ENCODE measurements at regions not wholly inside any gene's neighbourhood (a gene's known extent, or its start where the extent isn't known, plus 50 kb on each side); places are given as distances from the start of the nearest gene placed in this dataset.

GRCh38 chr9:81239388-81239787, 450.0 kb downstream of the TLE1 start:
- DNase-seq (ENCODE audit: low spot score), result no peak
- no peak overlapping the region for H3K14ac ChIP-seq (ENCODE audit: low read length)
- H3K27ac ChIP-seq (replicated peaks; ENCODE audit: low read length), result no peak overlapping the region
- no peak overlapping the region for H3K23ac ChIP-seq (ENCODE audit: low read depth, low read length, poor library complexity)
- peaks cover 0 to 2% of the 10 kb centered on the region in 2 donors for H3K4me1 ChIP-seq (ENCODE audit: control insufficient read depth in 2 of 2, insufficient read depth in 1 of 2, low read depth in 1 of 2, low read length in 2 of 2)
- H4K91ac ChIP-seq (ENCODE audit: low read depth, low read length, poor library complexity), result no peak overlapping the region
- no peak overlapping the region for H3K4me3 ChIP-seq (ENCODE audit: low read length in 2 of 2)
- H3K27me3 ChIP-seq (ENCODE audit: control insufficient read depth in 3 of 3, insufficient read depth in 3 of 3, low read depth in 1 of 3, low read length in 3 of 3), result no peaks in the 10 kb centered on the region
- no peak overlapping the region for H3K4ac ChIP-seq (ENCODE audit: low read length)
- H4K8ac ChIP-seq (ENCODE audit: low read depth, low read length), result no peak overlapping the region
- no peak overlapping the region for H2BK120ac ChIP-seq (ENCODE audit: low read depth, low read length)
- H3K9me3 ChIP-seq (replicated peaks in 1 of 2; ENCODE audit: control insufficient read depth in 2 of 2, insufficient read depth in 1 of 2, low read depth in 1 of 2, low read length in 2 of 2), result no peaks in the 10 kb centered on the region
- no peaks in the 10 kb centered on the region for H3K79me1 ChIP-seq (ENCODE audit: low read depth, low read length)
- H2AK5ac ChIP-seq (ENCODE audit: low read depth, low read length), result no peak overlapping the region
- no peaks in the 10 kb centered on the region for H3K36me3 ChIP-seq (replicated peaks in 1 of 2; ENCODE audit: control insufficient read depth in 2 of 2, insufficient read depth in 2 of 2, low read length in 2 of 2)
- no peak overlapping the region for H2BK12ac ChIP-seq (ENCODE audit: low read length)
- no peak overlapping the region for H2BK15ac ChIP-seq (ENCODE audit: low read length)
- H2AFZ ChIP-seq (ENCODE audit: low read length), result no peak overlapping the region
- no peak overlapping the region for H2BK5ac ChIP-seq (ENCODE audit: low read length)
- no peak overlapping the region for H3K18ac ChIP-seq (ENCODE audit: low read length)
- H3K4me2 ChIP-seq (ENCODE audit: insufficient read depth, low read length, poor library complexity, severe bottlenecking), result no peak overlapping the region
- H3K9ac ChIP-seq (ENCODE audit: low read depth, low read length, poor library complexity), result no peak overlapping the region

- Histone ChIP-seq H3K4me2 (ENCODE audit: insufficient read depth, low read length, poor library complexity, severe bottlenecking) (no peak overlapping the region), H3K27me3 (ENCODE audit: control insufficient read depth in 3 of 3, insufficient read depth in 3 of 3, low read depth in 1 of 3, low read length in 3 of 3) (no peaks in the 10 kb centered on the region), H2AK5ac (ENCODE audit: low read depth, low read length) (no peak overlapping the region), H3K36me3 (replicated peaks in 1 of 2; ENCODE audit: control insufficient read depth in 2 of 2, insufficient read depth in 2 of 2, low read length in 2 of 2) (no peaks in the 10 kb centered on the region), H3K27ac (replicated peaks; ENCODE audit: low read length) (no peak overlapping the region), H3K18ac (ENCODE audit: low read length) (no peak overlapping the region), H3K4me3 (ENCODE audit: low read length in 2 of 2) (no peak overlapping the region), H2BK12ac (ENCODE audit: low read length) (no peak overlapping the region), H2BK5ac (ENCODE audit: low read length) (no peak overlapping the region), H3K23ac (ENCODE audit: low read depth, low read length, poor library complexity) (no peak overlapping the region), H3K79me1 (ENCODE audit: low read depth, low read length) (no peaks in the 10 kb centered on the region), H3K9me3 (replicated peaks in 1 of 2; ENCODE audit: control insufficient read depth in 2 of 2, insufficient read depth in 1 of 2, low read depth in 1 of 2, low read length in 2 of 2) (no peaks in the 10 kb centered on the region), H3K4ac (ENCODE audit: low read length) (no peak overlapping the region), H2AFZ (ENCODE audit: low read length) (no peak overlapping the region), H4K91ac (ENCODE audit: low read depth, low read length, poor library complexity) (no peak overlapping the region), H2BK120ac (ENCODE audit: low read depth, low read length) (no peak overlapping the region), H3K14ac (ENCODE audit: low read length) (no peak overlapping the region), H4K8ac (ENCODE audit: low read depth, low read length) (no peak overlapping the region), H3K4me1 (ENCODE audit: control insufficient read depth in 2 of 2, insufficient read depth in 1 of 2, low read depth in 1 of 2, low read length in 2 of 2) (peaks cover 0 to 2% of the 10 kb centered on the region in 2 donors), H2BK15ac (ENCODE audit: low read length) (no peak overlapping the region), H3K9ac (ENCODE audit: low read depth, low read length, poor library complexity) (no peak overlapping the region)
- WGBS, 2 donors (ENCODE audit: extremely low coverage in 2 of 2, insufficient read length in 2 of 2, insufficient replicate concordance in 1 of 2), result no CpG with 5 or more reads among the region's 3 CpGs
- DNase-seq (ENCODE audit: low spot score), result no peak
These were observed 451.6 kb downstream of the TLE1 start for GRCh38 chr9:81237565-81238231.

DNA sequence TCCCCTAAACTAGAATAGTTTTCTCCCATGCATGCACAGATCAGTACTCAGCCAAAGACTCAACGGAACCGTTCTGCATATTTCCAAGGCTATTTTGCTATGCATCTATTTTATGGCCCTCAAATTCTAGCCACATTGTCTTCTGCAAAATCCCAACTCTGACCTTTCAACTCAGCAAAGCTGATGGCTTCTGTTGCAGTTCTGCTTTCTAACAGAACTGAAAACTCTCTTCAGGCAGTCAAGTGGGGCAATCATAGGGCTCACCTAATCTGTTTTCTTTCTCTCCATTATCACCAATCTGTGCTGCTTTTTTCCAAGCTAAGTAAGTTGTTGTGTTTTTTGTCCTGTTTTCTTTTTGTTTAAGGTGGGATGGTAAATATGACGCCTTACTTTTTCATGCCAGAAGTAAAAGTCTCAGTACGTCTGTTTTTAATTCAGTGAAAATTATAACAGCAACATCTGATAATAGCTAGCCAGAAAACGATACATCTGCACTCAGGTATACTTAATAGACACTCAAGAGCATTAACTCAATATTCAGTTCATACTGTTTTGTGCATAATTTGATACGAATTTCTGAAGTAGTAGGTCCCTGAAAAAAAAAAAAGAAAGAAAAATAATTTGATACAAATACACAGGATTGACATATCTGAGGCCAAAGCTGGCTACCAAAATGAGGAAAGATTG, 454.3 kb downstream of the TLE1 start:
- no peak overlapping the region for H2AK5ac ChIP-seq (ENCODE audit: low read depth, low read length)
- H3K14ac ChIP-seq (ENCODE audit: low read length), result no peak overlapping the region
- no peak overlapping the region for H4K8ac ChIP-seq (ENCODE audit: low read depth, low read length)
- no peaks in the 10 kb centered on the region for H3K27me3 ChIP-seq (ENCODE audit: control insufficient read depth in 3 of 3, insufficient read depth in 3 of 3, low read depth in 1 of 3, low read length in 3 of 3)
- no peak overlapping the region for H3K27ac ChIP-seq (replicated peaks; ENCODE audit: low read length)
- no CpG with 5 or more reads among the region's 6 CpGs for WGBS, 2 donors (ENCODE audit: extremely low coverage in 2 of 2, insufficient read length in 2 of 2, insufficient replicate concordance in 1 of 2)
- no peak for DNase-seq (ENCODE audit: low spot score)
- no peak overlapping the region for H2BK15ac ChIP-seq (ENCODE audit: low read length)
- H3K4me3 ChIP-seq (ENCODE audit: low read length in 2 of 2), result no peak overlapping the region
- peaks cover 0 to 2% of the 10 kb centered on the region in 2 donors for H3K4me1 ChIP-seq (ENCODE audit: control insufficient read depth in 2 of 2, insufficient read depth in 1 of 2, low read depth in 1 of 2, low read length in 2 of 2)
- H4K91ac ChIP-seq (ENCODE audit: low read depth, low read length, poor library complexity), result no peak overlapping the region
- H3K79me1 ChIP-seq (ENCODE audit: low read depth, low read length), result no peaks in the 10 kb centered on the region
- no peak overlapping the region for H3K18ac ChIP-seq (ENCODE audit: low read length)
- no peak overlapping the region for H2BK5ac ChIP-seq (ENCODE audit: low read length)
- no peak overlapping the region for H2BK120ac ChIP-seq (ENCODE audit: low read depth, low read length)
- no peak overlapping the region for H3K4me2 ChIP-seq (ENCODE audit: insufficient read depth, low read length, poor library complexity, severe bottlenecking)
- H2AFZ ChIP-seq (ENCODE audit: low read length), result no peak overlapping the region
- H3K36me3 ChIP-seq (replicated peaks in 1 of 2; ENCODE audit: control insufficient read depth in 2 of 2, insufficient read depth in 2 of 2, low read length in 2 of 2), result no peaks in the 10 kb centered on the region
- H3K23ac ChIP-seq (ENCODE audit: low read depth, low read length, poor library complexity), result no peak overlapping the region
- H3K9me3 ChIP-seq (replicated peaks in 1 of 2; ENCODE audit: control insufficient read depth in 2 of 2, insufficient read depth in 1 of 2, low read depth in 1 of 2, low read length in 2 of 2), result no peaks in the 10 kb centered on the region
- H3K9ac ChIP-seq (ENCODE audit: low read depth, low read length, poor library complexity), result no peak overlapping the region
- H3K4ac ChIP-seq (ENCODE audit: low read length), result no peak overlapping the region
- H2BK12ac ChIP-seq (ENCODE audit: low read length), result no peak overlapping the region

DNA sequence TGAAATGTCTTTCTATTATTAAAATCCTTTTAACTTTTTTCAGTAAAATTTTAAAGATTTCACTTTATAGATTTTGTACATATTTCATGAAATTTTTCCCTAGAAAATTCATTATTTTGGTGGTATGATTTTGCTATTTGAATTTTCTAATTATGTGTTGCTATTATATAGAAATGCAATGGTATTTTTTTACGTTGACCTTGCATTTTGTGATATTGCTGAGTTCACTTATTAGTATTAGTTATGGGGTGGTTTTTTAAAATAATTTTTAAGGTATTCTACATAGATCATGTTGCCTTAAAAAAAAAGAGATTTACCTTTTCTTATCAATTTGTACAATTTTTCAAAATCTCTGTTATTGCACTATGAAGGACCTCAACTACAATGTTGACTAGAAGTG, 458.3 kb downstream of the TLE1 start:
- H3K14ac ChIP-seq (ENCODE audit: low read length), result no peak overlapping the region
- peaks cover 0 to 9% of the 10 kb centered on the region in 2 donors for H3K4me1 ChIP-seq (ENCODE audit: control insufficient read depth in 2 of 2, insufficient read depth in 1 of 2, low read depth in 1 of 2, low read length in 2 of 2)
- no peaks in the 10 kb centered on the region for H3K9me3 ChIP-seq (replicated peaks in 1 of 2; ENCODE audit: control insufficient read depth in 2 of 2, insufficient read depth in 1 of 2, low read depth in 1 of 2, low read length in 2 of 2)
- no peak overlapping the region for H3K4me2 ChIP-seq (ENCODE audit: insufficient read depth, low read length, poor library complexity, severe bottlenecking)
- H3K79me1 ChIP-seq (ENCODE audit: low read depth, low read length), result no peaks in the 10 kb centered on the region
- no peak overlapping the region for H3K23ac ChIP-seq (ENCODE audit: low read depth, low read length, poor library complexity)
- WGBS, 2 donors (ENCODE audit: extremely low coverage in 2 of 2, insufficient read length in 2 of 2, insufficient replicate concordance in 1 of 2), result no CpG with 5 or more reads among the region's 1 CpG
- H2BK15ac ChIP-seq (ENCODE audit: low read length), result no peak overlapping the region
- H2AK5ac ChIP-seq (ENCODE audit: low read depth, low read length), result no peak overlapping the region
- H3K27me3 ChIP-seq (ENCODE audit: control insufficient read depth in 3 of 3, insufficient read depth in 3 of 3, low read depth in 1 of 3, low read length in 3 of 3), result no peaks in the 10 kb centered on the region
- no peak overlapping the region for H2BK5ac ChIP-seq (ENCODE audit: low read length)
- H4K8ac ChIP-seq (ENCODE audit: low read depth, low read length), result no peak overlapping the region
- no peak overlapping the region for H2AFZ ChIP-seq (ENCODE audit: low read length)
- no peak overlapping the region for H3K4ac ChIP-seq (ENCODE audit: low read length)
- no peaks in the 10 kb centered on the region for H3K36me3 ChIP-seq (replicated peaks in 1 of 2; ENCODE audit: control insufficient read depth in 2 of 2, insufficient read depth in 2 of 2, low read length in 2 of 2)
- no peak for DNase-seq (ENCODE audit: low spot score)
- H2BK12ac ChIP-seq (ENCODE audit: low read length), result no peak overlapping the region
- H3K9ac ChIP-seq (ENCODE audit: low read depth, low read length, poor library complexity), result no peak overlapping the region
- no peak overlapping the region for H3K18ac ChIP-seq (ENCODE audit: low read length)
- no peak overlapping the region for H2BK120ac ChIP-seq (ENCODE audit: low read depth, low read length)
- no peak overlapping the region for H3K4me3 ChIP-seq (ENCODE audit: low read length in 2 of 2)
- H3K27ac ChIP-seq (replicated peaks; ENCODE audit: low read length), result no peak overlapping the region
- no peak overlapping the region for H4K91ac ChIP-seq (ENCODE audit: low read depth, low read length, poor library complexity)
